PC-9 (cell line): ENCODE measurements at regions not wholly inside any gene's neighbourhood (a gene's known extent, or its start where the extent isn't known, plus 50 kb on each side); places are given as distances from the start of the nearest gene placed in this dataset.
"Not testable (repeated sequence)": the region's sequence is repeated elsewhere in the genome, so short reads cannot be mapped to it uniquely, and the experiment has no call there.

Source experiments
- BruUV-seq: library from RNA; stranded (reverse); fragments of 400-500 nt; replicated peaks from 2 replicates; lab custom pipeline; 2021; lab: Mats Ljungman, UMichigan
- CTCF ChIA-PET: fragments of 300-600 bp; sonication (Branson Sonifier 250); formaldehyde crosslinking; loops from one replicate; lab custom pipeline; 2022; ENCODE audit warnings: antibody characterized with exemption; lab: Charles Lee
- POLR2A ChIA-PET: fragments of 300-600 bp; sonication (Branson Sonifier 250); formaldehyde crosslinking; loops from one replicate; lab custom pipeline; 2022; ENCODE audit warnings: antibody characterized with exemption; ENCODE audit not compliant: unreplicated experiment; lab: Charles Lee
- DNase-seq, 2 experiments: peaks; one replicate each; pipeline versions ENCODE4 v3.0.0 to v3.0.0-alpha.2; 2015 to 2022; ENCODE audit warnings: mixed read lengths in 1 of 2
- H2AFZ ChIP-seq: fragments of 200-600 bp; sonication (generic); 2 replicates; pipeline ENCODE4 v1.8.1; 2017; ENCODE audit warnings: antibody characterized with exemption
- H3F3A ChIP-seq: fragments of 200-600 bp; sonication (generic); 2 replicates; pipeline ENCODE4 v1.8.1; 2017; ENCODE audit warnings: antibody characterized with exemption, mild to moderate bottlenecking, low read depth; ENCODE audit not compliant: insufficient read depth
- H3K27ac ChIP-seq: fragments of 200-600 bp; sonication (generic); 2 replicates; pipeline ENCODE4 v1.6.1; 2016; ENCODE audit warnings: mixed run types
- H3K27me3 ChIP-seq: fragments of 200-600 bp; sonication (generic); 2 replicates; pipeline ENCODE4 v1.6.1; 2016; ENCODE audit warnings: low read depth, mixed run types; ENCODE audit not compliant: insufficient read depth
- H3K36me3 ChIP-seq: fragments of 200-600 bp; sonication (generic); 2 replicates; pipeline ENCODE4 v1.6.1; 2016; ENCODE audit warnings: low read depth, mixed run types
- H3K4me1 ChIP-seq: fragments of 200-600 bp; sonication (generic); replicated peaks from 2 replicates; pipeline ENCODE4 v1.6.1; 2016; ENCODE audit warnings: mixed run types; ENCODE audit not compliant: insufficient read depth
- H3K4me2 ChIP-seq: fragments of 200-600 bp; sonication (generic); 2 replicates; pipeline ENCODE4 v1.6.1; 2017; ENCODE audit warnings: mixed run types
- H3K4me3 ChIP-seq: fragments of 200-600 bp; sonication (generic); 2 replicates; pipeline ENCODE4 v1.6.1; 2016; ENCODE audit warnings: mixed run types
- H3K79me2 ChIP-seq: fragments of 200-600 bp; sonication (generic); 2 replicates; pipeline ENCODE4 v1.6.1; 2017; ENCODE audit warnings: low read depth, mixed run types
- H3K9me2 ChIP-seq: fragments of 200-600 bp; sonication (generic); 2 replicates; pipeline ENCODE4 v1.8.1; 2017; ENCODE audit warnings: mild to moderate bottlenecking; ENCODE audit not compliant: insufficient read depth
- H3K9me3 ChIP-seq: fragments of 200-600 bp; sonication (generic); 2 replicates; pipeline ENCODE4 v1.8.1; 2016; ENCODE audit warnings: low read depth; ENCODE audit not compliant: insufficient read depth
- H4K20me1 ChIP-seq: fragments of 200-600 bp; sonication (generic); 2 replicates; pipeline ENCODE4 v1.8.1; 2017; ENCODE audit not compliant: insufficient read depth
- EZH2 ChIP-seq: fragments of 200-600 bp; sonication (generic); IDR thresholded peaks from 2 replicates; pipeline ENCODE4 v1.8.0; 2017; ENCODE audit warnings: antibody characterized with exemption, low read depth
- intact Hi-C: fragments of 100-400 bp; cut with micrococcal nuclease; formaldehyde crosslinking; loops from one replicate; pipeline ENCODE4 v1.10.0; 2022; ENCODE audit not compliant: unreplicated experiment
- TF ChIP-seq, protein P1 (sequence below): fragments of 200-600 bp; sonication (generic); conservative IDR thresholded peaks from 2 replicates; pipeline ENCODE4 v1.6.1; 2017; ENCODE audit warnings: mixed run types, antibody characterized with exemption, mild to moderate bottlenecking, moderate library complexity

DNA sequence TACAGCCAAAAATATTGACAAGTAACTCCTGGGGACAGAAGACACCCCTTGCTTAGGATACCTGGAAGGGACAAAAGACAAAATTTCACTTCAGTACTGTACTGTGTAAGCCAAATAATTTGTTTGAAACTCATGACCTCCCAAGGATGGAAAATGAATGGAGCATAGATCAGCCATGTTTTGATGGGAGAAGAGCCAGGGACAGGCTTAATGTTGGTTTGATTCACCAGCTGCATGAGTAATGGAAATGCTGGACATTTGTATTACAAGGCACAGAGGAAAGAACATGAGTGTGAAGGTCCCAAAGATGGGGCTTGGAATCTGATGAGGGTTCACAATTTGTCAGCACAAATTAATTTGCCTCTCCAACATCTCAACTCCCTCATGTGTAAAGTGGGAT, 122.8 kb downstream of the ENC1 start:
- no peaks in the 10 kb centered on the region for H3K36me3 ChIP-seq
- ChIA-PET CTCF (no interaction called here), POLR2A (no interaction called here)
- peaks cover 11% of the 10 kb centered on the region for H3F3A ChIP-seq
- DNase-seq, result no peak
- no peak for TF ChIP-seq EZH2
- TF ChIP-seq, protein P1, sequence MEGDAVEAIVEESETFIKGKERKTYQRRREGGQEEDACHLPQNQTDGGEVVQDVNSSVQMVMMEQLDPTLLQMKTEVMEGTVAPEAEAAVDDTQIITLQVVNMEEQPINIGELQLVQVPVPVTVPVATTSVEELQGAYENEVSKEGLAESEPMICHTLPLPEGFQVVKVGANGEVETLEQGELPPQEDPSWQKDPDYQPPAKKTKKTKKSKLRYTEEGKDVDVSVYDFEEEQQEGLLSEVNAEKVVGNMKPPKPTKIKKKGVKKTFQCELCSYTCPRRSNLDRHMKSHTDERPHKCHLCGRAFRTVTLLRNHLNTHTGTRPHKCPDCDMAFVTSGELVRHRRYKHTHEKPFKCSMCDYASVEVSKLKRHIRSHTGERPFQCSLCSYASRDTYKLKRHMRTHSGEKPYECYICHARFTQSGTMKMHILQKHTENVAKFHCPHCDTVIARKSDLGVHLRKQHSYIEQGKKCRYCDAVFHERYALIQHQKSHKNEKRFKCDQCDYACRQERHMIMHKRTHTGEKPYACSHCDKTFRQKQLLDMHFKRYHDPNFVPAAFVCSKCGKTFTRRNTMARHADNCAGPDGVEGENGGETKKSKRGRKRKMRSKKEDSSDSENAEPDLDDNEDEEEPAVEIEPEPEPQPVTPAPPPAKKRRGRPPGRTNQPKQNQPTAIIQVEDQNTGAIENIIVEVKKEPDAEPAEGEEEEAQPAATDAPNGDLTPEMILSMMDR, result no peak
- no peak overlapping the region for H3K27ac ChIP-seq
- no TSS peak for BruUV-seq
- H3K4me2 ChIP-seq, result no peak overlapping the region
- no peaks in the 10 kb centered on the region for H3K79me2 ChIP-seq
- peaks cover 36% of the 10 kb centered on the region for H3K4me1 ChIP-seq
- H4K20me1 ChIP-seq, result no peaks in the 10 kb centered on the region
- 0 out of 2 replicates have a peak, but pooled peaks cover under 1% of the 10 kb centered on the region for H3K9me3 ChIP-seq
- no peak overlapping the region for H2AFZ ChIP-seq
- no peak overlapping the region for H3K4me3 ChIP-seq
- no peaks in the 10 kb centered on the region for H3K9me2 ChIP-seq
- intact Hi-C loops, result loop anchor here (2.0 kb wide), 2 partner anchors 25 to 121 kb away; no protein-coding TSS in a partner anchor
- no peaks in the 10 kb centered on the region for H3K27me3 ChIP-seq

DNA sequence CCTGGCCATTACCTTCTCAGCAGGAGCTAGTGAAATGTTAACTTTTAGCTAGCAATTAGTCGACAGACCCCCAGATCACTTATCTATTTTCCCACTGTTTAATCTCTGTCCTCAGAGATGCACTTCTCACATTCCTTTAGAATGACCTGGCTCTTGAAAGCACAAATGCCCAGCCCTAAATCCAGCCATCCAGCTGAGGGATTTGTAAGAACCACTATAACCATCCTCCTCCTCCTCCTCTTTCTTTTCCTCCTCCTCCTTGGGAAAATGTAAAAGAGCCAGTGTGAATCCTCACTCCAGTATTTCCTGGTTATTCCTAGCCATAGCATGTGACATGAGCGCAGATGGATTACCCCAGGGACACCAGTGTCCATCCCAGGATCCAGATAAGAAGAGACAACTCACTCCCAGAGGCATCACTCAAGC, 124.3 kb downstream of the ENC1 start:
- peaks cover 36% of the 10 kb centered on the region for H3K4me1 ChIP-seq
- CTCF ChIA-PET, result no interaction called here

DNA sequence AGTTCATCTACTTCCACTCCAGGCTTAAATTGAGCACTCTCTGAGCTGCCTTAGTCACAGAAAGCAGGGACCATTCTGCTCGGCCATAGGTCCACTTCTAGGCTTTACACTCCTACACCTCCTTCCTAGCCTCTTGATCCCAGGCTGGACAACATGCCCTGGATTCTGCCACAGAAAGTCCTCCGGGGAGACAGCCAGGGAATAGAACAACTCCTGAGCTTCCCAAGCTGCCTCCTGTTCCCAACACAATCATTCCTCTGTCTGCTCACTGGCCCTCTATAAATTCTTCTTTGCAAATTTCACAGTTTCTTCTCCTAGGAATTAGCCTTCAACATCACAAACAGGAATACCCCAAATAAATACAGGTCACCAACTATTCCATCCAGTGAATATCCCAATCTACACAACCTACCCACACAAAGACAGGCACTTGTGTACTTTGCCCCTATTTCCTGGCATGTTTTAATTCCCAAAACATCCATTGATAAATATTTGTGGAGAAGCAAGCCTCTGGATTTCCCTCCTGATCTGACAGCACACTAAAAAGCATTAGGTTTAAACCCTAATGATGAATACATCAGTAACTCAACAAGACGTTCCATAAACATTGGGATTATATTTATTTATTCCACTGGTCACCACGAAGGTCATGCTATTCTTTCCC, 125.5 kb downstream of the ENC1 start:
- ChIA-PET CTCF (no interaction called here), POLR2A (no interaction called here)
- no peak overlapping the region for H3K4me2 ChIP-seq

More for the DNA sequence above, 124.3 kb downstream of the ENC1 start:
- Histone ChIP-seq H3K27ac (no peak overlapping the region), H3K4me2 (no peak overlapping the region), H4K20me1 (no peaks in the 10 kb centered on the region), H3K9me3 (no peaks in the 10 kb centered on the region), H3K27me3 (no peaks in the 10 kb centered on the region), H3K79me2 (no peaks in the 10 kb centered on the region), H2AFZ (no peak overlapping the region), H3K36me3 (no peaks in the 10 kb centered on the region), H3K4me3 (no peak overlapping the region), H3F3A (peaks cover 11% of the 10 kb centered on the region), H3K9me2 (no peaks in the 10 kb centered on the region)
- intact Hi-C loops, result no loop called here
- BruUV-seq, result no TSS peak
- no peak for DNase-seq
- TF ChIP-seq EZH2, result no peak
- TF ChIP-seq, protein P1, result no peak
- POLR2A ChIA-PET, result interaction anchor here (0.6 kb wide), 1 partner anchor 137 kb away, joined by 5 read pairs; no protein-coding TSS in a partner anchor

DNA sequence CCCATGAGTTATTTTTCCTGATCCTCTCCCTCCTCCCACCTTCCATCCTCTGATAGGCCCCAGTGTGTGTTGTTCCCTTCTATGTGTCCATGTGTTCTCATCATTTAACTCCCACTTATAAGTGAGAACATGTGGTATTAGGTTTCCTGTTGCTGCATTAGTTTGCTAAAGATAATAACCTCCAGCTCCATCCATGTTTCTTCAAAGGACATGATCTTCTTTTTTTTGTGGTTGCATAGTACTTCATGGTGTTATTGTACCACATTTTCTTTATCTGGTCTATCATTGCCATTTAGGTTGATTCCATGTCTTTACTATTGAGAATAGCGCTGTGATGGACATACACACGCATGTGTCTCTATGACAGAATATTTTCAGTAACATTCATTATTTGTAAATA, 128.8 kb downstream of the ENC1 start:
- H3K79me2 ChIP-seq, POLR2A ChIA-PET, H3K27me3 ChIP-seq, intact Hi-C loops, H2AFZ ChIP-seq, H3K4me2 ChIP-seq, H3K36me3 ChIP-seq, H3K27ac ChIP-seq, H3K4me1 ChIP-seq, CTCF ChIA-PET, H3F3A ChIP-seq, H3K4me3 ChIP-seq, DNase-seq, H3K9me3 ChIP-seq, BruUV-seq, H3K9me2 ChIP-seq, H4K20me1 ChIP-seq: not testable (repeated sequence)

More for the DNA sequence above, 125.5 kb downstream of the ENC1 start:
- H3K9me2 ChIP-seq, result no peaks in the 10 kb centered on the region
- no peaks in the 10 kb centered on the region for H3K27me3 ChIP-seq
- no peaks in the 10 kb centered on the region for H3K36me3 ChIP-seq
- H3K9me3 ChIP-seq, result no peaks in the 10 kb centered on the region
- no peaks in the 10 kb centered on the region for H4K20me1 ChIP-seq
- H2AFZ ChIP-seq, result no peak overlapping the region
- H3K4me1 ChIP-seq, result peaks cover 33% of the 10 kb centered on the region
- TF ChIP-seq, protein P1, result no peak
- no peak for TF ChIP-seq EZH2
- H3K79me2 ChIP-seq, result no peaks in the 10 kb centered on the region
- DNase-seq, result no peak
- H3K4me3 ChIP-seq, result no peak overlapping the region
- peaks cover 11% of the 10 kb centered on the region for H3F3A ChIP-seq
- intact Hi-C loops, result no loop called here
- H3K27ac ChIP-seq, result no peak overlapping the region
- no TSS peak for BruUV-seq
